CD1c-positive myeloid dendritic cell (primary cell): ENCODE measurements at regions not wholly inside any gene's neighbourhood (a gene's known extent, or its start where the extent isn't known, plus 50 kb on each side); places are given as distances from the start of the nearest gene placed in this dataset.

Experiments
- DNase-seq: peaks from one replicate; pipeline ENCODE4 v3.0.0-alpha.2; 2016; ENCODE audit errors: extremely low spot score

- DNase-seq = no peak
These were observed 566.2 kb downstream of the MIAT start for GRCh38 chr22:27223317-27224177.

GRCh38 chr22:27224485-27225374, 567.3 kb downstream of the MIAT start:
- DNase-seq = no peak

- no peak for DNase-seq
These were observed 569.3 kb downstream of the MIAT start for GRCh38 chr22:27226666-27227065.

GRCh38 chr22:27228771-27229170, 571.4 kb downstream of the MIAT start:
- no peak for DNase-seq

GRCh38 chr22:27230189-27230588, 571.4 kb downstream of the MN1 start:
- no peak for DNase-seq

GRCh38 chr22:27231266-27231665, 570.3 kb downstream of the MN1 start:
- no peak for DNase-seq

- no peak for DNase-seq
These were observed 569.5 kb downstream of the MN1 start for GRCh38 chr22:27232077-27232476.

GRCh38 chr22:27237080-27237741, 564.3 kb downstream of the MN1 start:
- no peak for DNase-seq

- DNase-seq = no peak
These were observed 562.5 kb downstream of the MN1 start for GRCh38 chr22:27238935-27239510.

- no peak for DNase-seq
These were observed 562.0 kb downstream of the MN1 start for GRCh38 chr22:27239520-27239919.

GRCh38 chr22:27240298-27241075, 561.1 kb downstream of the MN1 start:
- no peak for DNase-seq

GRCh38 chr22:27241430-27242321, 559.9 kb downstream of the MN1 start:
- no peak for DNase-seq

GRCh38 chr22:27242474-27242873, 559.1 kb downstream of the MN1 start:
- no peak for DNase-seq

- DNase-seq = no peak
These were observed 558.5 kb downstream of the MN1 start for GRCh38 chr22:27242917-27243589.

- DNase-seq = no peak
These were observed 557.2 kb downstream of the MN1 start for GRCh38 chr22:27244328-27244727.

GRCh38 chr22:27245056-27245455, 556.5 kb downstream of the MN1 start:
- no peak for DNase-seq

- no peak for DNase-seq
These were observed 555.0 kb downstream of the MN1 start for GRCh38 chr22:27246558-27246957.

- DNase-seq = no peak
These were observed 553.7 kb downstream of the MN1 start for GRCh38 chr22:27247701-27248434.

- no peak for DNase-seq
These were observed 551.1 kb downstream of the MN1 start for GRCh38 chr22:27250418-27250817.
